ELR (cell line): ENCODE measurements at regions not wholly inside any gene's neighbourhood (a gene's known extent, or its start where the extent isn't known, plus 50 kb on each side); places are given as distances from the start of the nearest gene placed in this dataset.
"Not testable (repeated sequence)": the region's sequence is repeated elsewhere in the genome, so short reads cannot be mapped to it uniquely, and the experiment has no call there.

ENCODE experiments used
- DNase-seq: peaks from one replicate; pipeline ENCODE4 v3.0.0-alpha.2; 2015; ENCODE audit warnings: low read depth

DNA sequence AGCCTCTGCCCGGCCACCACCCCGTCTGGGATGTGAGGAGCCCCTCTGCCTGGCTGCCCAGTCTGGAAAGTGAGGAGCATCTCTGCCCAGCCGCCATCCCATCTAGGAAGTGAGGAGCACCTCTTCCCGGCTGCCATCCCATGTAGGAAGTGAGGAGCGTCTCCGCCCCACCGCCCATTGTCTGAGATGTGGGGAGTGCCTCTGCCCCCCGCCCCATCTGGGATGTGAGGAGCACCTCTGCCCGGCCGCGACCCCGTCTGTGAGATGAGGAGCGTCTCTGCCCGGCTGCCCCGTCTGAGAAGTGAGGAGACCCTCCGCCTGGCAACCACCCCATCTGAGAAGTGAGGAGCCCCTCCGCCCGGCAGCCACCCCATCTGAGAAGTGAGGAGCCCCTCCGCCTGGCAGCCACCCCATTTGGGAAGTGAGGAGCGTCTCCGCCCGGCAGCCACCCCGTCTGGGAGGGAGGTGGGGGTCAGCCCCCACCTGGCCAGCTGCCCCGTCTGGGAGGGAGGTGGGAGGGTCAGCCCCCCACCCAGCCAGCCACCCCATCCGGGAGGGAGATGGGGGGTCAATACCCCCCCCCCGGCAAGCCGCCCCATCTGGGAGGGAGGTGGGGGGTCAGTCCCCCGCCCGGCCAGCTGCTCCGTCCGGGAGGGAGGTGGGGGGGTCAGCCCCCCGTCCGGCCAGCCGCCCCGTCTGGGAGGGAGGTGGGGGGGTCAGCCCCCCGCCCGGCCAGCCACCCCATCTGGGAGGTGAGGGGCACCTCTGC lies 195.8 kb upstream of the SYNCRIP start:
- not testable (repeated sequence) for DNase-seq

DNA sequence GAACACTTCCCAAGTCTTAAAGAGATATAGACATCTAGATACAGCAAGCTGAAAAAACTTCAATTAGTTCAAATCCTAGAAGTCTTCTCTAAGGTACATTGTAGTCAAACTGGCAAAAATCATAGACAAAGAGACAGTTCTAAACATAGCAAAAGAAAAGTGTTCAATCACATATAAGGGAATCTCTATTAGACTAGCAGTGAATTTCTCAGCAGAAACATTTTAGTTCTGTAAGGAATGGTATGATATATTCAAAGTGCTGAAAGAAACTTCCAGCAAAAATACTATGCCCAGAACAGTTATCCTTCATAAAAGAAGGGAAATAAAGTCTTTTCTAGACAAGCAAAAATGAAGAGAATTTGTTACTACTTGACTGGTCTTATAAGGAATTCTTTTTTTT lies 186.3 kb upstream of the SYNCRIP start:
- DNase-seq: no peak

DNA sequence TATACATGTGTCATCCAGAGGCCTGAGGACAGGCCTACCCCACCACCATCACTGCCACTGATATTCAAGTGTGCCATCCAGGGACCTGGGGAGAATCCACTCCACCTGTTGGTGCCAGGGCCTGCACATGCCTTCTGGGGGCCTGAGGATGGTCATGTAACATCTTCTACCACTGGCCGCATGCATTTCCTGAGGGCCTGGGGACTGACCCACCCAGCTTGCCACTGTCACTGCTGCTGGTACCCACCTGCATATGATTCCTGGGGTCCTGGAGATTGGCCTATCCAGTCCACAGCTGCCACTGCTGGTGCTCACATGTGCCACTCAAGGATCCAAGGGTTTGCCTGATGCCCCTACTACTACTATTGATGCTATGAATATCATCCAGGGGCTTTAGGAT lies 184.3 kb upstream of the SYNCRIP start:
- DNase-seq: no peak

DNA sequence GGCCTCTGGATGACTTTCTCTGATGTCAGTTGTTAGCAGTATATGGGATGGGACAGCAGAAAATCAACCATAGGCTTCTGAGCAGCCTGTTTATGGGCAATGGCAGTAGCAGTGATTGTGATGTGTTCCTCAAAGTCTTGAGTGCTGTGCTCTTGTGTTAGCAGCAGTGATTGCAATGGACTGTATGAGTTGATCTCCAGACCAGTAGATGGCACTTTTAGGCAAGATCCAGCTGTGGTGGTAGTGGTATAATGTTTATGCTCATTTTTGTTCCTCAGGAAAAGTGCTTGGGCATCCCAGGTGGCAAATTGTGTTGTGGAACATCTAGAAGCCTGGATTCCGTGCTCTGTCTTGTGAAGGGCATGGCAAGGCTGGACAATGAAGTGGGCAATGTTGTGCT lies 181.6 kb upstream of the SYNCRIP start:
- no peak for DNase-seq

DNA sequence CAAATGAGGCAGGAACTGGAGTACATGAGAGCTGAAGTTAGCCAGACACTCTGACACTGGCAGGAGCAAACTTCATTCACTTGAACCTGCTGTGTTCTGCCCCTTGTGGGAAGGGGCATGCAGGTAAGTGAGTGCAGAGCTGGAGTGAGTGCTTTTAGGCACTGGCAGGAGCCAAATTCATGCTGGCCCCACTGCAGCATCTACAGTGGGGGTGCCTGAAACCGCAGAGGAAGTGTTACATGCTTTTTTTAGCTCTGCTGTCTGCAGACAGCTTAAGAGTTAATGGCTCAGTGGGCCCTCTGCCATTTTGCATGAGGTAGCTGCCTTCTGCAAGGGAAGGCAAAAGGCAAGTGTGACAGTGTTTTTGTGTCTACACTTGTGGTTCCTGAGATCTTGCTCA lies 167.9 kb upstream of the SYNCRIP start:
- no peak for DNase-seq

DNA sequence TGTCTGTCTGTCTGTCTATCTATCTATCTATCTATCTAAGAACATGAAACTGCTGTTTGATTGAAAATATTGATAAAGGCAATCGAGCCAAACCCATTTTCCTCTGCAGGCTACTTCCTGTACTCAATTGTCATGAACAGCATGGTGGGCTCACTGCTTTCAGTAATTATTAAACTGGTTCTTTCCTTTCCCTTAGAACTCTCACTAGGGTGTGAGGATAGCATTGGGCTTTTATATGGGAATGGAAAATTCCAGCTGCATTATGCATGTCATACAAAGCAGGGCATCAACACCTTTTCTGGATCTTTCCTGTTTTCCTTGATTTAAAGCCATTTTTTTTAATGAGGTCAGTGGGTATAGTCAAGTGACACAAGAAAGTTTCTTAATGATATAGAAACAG lies 161.0 kb upstream of the SYNCRIP start:
- no peak for DNase-seq

DNA sequence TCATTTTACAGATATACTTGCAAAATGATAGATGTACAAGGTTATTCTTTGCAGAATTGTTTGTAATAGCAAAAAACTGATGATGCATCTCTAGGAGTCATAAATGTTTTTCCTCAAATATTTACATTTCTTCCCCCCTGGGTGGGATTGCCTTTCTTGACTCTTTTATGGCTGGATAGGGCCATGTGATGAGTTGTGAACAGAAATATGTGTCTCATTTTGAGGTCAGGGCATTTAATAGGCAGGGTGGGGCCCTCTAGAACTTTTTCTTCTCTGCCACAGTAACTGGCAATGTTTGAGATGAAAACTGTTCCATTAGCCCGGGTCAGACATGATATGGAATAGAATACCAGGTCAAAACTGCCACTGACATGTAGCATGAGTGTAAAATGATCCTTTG lies 159.5 kb upstream of the SYNCRIP start:
- DNase-seq: no peak

DNA sequence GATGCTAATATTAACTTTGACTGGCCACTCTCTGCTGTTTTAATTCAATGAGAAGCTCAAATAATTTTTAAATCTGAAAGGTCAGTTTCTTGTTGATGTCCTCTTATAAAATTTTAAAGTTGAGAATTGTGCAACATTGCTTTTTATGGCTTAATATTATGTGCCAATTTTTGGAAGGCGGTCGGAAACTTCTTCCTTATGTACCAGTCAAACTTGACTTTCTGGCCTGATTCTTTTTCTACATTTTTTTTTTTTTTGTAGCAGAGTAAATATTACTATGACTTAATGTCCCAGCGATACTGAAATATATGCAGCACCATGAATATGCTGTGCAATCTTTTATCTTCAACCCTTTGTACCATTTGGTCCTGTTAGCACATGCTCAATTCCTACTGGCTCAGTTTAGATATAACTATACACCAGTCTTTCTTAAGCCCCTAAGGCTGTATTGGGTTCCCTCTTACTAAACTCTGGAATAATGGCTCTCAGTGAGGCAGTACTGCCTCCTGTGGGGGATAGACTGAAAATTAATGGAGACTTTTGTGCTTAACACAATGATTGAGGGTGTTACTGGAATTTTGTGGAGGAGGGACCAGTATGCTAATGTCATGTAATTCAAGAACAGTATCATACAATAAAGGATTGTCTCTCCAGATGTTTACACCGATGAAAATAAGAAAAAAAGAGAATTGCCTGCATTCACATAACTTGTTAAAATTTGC lies 156.4 kb upstream of the SYNCRIP start:
- DNase-seq: peak; percentile 7

DNA sequence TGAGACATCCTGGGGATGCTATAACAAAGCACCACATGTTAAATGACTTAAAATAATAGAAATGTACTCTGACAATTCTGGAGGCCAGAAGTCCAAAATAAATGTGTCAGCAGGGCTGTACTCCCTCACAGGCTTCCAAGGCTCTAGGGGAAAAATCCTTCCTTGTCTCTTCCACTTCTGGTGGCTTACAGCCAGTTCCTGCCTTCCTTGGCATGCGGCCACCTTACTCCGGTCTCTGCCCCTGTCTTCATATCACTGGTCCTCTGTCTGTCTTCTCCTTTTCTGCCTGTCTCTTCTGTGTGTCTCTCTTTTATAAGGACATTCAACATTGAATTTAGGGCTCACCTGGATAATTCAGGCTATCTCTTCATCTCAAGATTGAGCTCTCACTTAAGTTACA lies 155.3 kb upstream of the SYNCRIP start:
- DNase-seq: no peak

DNA sequence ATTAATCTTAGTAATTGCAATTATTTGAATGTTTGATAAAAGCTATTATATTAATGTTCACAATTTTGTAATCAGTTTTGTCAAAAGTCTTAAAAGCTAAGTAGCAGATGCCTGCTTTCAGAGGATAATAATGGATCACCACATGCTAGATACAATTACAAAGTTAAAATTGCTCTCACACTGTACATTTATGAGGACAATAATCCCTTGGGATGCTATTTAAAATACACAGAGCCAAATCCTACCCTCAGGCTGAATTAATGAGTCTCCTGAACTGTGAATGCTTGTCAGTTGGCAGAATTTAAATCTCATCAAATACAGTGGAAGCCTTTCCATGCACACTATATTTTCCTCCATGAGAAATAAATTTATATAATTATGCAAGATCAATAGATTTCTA lies 153.3 kb upstream of the SYNCRIP start:
- DNase-seq: no peak

DNA sequence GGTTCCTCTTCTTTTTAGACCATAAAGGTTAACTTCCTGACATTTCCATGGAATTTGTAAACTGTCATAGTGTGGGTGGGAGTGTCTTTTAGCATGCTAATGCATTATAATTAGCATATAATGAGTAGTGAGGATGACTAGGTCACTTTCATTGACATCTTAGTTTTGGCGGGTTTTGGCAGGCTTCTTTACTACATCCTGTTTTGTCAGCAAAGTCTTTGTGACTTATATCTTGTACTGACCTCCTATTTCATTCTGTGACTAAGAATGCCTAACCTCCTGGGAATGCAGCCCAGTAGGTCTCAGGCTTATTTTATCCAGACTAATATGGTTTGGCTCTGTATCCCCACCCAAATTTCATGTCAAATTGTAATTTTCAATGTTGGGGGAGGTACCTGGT lies 149.6 kb upstream of the SYNCRIP start:
- DNase-seq: peak; percentile 35

DNA sequence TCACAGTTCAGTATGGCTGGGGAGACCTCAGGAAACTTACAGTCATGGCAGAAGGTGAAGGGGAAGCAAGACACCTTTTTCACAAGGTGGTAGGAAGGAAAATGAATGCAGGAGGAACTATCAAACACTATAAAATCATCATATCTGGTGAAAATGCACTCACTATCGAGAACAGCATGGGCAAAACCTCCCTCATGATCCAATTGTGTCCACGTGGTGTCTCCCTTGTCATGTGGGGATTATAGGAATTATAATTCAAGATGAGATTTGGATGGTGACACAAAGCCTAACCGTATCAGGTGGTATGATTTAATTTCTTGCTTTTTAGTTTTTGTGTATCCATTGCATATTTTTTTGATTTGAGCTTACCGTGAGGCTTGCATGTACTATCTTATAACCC lies 133.2 kb upstream of the SYNCRIP start:
- DNase-seq: peak; percentile 6

DNA sequence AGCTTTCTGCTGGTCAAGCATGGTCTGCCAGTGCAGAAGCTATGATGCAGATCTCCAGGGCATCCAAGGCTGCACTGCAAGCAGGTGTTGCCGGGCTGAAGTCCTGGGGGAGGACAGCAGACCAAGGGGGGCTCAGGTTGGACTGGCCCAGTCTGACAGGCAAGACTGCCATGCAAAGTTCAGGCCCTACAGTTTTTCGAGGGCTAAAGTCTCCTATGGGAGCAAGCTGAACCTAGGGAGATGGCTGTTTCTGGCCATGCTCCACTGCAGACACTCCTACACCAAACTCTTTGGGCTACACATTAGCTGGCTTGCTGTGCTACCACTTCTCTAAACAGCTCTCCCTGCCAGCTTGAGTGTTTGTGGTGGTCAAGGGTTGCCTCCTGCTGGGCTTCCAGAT lies 130.0 kb upstream of the SYNCRIP start:
- no peak for DNase-seq

DNA sequence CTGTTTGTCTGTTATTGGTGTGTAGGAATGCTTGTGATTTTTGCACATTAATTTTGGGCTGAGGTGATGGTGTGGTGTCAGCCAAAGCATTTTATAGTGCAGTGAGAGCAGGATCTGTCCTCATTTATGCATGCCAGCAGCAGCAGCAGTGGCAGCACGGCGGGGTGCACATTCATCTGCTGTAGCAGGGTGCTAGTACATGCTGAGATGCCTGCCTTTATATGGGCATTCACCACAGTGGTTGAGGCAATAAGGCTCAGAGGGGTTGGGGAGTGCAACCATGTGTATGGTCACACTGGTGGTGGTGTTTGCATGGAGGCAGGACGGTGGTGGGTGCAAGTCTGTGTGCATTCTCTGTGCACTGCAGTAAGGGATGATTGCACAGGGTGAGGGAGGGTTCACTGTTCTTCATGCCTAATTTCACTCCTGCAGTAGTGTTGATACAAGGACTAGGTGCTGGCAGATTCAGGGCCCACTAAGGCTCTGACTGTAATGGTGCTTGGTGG lies 129.3 kb upstream of the SYNCRIP start:
- no peak for DNase-seq

DNA sequence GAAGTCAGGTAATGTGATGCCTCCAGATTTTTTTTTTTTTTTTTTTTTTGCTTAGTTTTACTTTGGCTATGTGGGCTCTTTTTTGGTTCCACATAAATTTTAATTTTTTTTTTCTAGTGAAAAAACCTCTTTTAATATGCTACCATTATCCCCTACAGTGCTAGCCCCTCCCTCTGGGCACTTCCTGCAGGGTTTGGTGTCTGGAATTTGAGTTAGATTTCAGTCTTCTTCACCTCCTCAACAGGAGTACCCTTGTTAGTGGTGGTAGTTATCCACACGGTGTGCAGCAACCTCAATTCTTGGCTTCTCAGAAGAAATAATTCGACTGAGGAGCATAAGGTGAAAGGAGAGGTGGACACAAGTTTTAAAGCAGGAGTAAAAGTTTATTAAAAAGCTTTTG lies 128.8 kb upstream of the SYNCRIP start:
- no peak for DNase-seq

DNA sequence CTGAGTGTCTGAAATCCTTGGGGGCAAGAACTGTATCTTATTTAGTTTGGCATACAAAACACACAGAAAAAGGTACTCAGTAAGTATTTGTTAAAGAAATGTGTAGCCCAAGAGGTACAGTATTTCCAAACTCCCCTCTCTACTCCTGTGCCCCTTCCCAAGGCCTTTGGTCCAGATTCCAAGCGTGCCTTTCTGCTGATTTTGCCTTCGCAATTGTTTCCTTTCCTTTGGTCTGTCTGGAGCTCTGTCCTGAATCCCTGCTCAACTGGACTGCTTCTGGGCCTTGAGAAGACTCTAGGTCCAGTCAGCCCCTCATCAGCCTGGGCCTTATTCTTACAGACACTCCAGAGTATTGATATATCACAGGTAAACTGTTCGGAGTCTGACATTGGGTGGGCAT lies 122.2 kb upstream of the SYNCRIP start:
- DNase-seq: no peak

DNA sequence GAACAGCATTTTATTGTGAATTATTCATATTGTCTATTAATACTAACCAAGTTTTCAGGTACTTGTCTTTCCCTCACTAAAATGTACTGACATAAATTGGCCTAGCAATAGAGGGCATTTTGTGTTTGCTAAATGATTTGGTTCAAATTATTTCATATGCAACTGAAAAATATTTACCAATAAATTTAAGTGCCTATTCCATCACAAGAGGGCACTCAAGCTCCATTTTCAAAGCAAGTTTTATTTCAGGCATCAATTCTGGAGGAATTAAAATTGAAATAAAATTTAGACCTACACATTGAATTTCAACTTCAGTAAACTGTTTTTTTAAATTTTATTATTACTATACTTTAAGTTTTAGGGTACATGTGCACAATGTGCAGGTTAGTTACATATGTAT lies 114.3 kb upstream of the SYNCRIP start:
- DNase-seq: peak; percentile 54

DNA sequence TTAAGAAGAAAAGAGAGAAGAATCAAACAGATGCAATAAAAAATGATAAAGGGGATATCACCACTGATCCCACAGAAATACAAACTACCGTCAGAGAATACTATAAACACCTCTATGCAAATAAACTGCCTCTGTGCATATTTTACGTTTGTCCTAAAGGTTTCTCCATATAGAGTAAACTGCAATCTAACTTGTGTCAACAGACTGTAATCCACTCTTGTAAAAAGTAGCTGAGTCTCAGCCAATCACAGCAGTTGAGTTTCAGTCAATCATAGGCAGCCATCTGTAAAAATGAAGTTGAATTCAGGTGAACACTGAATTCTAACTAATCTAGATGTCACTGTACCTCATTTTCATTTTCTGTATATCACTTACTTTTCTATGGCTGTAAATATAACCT lies 112.2 kb upstream of the SYNCRIP start:
- DNase-seq: no peak

DNA sequence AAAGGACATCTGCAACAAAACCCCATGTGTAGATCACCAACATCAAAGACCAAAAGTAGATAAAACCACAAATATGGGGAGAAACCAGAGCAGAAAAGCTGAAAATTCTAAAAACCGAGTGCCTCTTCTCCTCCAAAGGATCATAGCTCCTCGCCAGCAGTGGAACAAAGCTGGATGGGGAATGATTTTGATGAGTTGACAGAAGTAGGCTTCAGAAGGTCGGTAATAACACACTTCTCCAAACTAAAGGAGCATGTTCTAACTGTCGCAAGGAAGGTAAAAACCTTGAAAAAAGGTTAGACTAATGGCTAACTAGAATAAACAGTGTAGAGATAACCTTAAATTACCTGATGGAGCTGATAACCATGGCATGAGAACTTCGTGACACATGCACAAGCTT lies 109.9 kb upstream of the SYNCRIP start:
- no peak for DNase-seq

DNA sequence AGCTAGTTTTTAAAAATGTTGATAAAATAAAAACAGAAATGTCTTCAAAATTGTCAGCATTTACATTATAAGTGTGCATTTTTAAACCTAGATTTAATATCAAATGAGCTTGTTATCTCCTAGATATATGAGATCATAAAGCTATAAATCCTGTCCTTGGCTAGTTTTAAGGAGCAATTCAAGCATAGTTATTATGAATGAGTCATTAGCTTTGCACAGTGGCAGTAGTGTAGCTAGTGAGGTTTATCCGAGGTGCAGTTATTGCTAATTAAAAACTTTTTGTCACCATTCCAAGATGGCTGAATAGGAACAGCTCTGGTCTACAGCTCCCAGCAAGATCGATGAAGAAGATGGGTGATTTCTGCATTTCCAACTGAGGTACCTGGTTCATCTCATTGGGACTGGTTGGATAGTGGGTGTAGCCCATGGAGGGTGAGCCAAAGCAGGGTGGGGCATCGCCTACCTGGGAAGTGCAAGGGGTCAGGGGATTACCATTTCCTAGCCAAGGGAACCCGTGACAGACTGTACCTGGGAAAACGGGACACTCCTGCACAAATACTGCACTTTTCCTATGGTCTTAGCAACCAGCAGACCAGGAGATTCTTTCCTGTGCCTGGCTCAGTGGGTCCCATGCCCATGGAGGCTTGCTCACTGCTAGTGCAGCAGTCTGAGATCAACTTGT lies 108.8 kb upstream of the SYNCRIP start:
- no peak for DNase-seq

DNA sequence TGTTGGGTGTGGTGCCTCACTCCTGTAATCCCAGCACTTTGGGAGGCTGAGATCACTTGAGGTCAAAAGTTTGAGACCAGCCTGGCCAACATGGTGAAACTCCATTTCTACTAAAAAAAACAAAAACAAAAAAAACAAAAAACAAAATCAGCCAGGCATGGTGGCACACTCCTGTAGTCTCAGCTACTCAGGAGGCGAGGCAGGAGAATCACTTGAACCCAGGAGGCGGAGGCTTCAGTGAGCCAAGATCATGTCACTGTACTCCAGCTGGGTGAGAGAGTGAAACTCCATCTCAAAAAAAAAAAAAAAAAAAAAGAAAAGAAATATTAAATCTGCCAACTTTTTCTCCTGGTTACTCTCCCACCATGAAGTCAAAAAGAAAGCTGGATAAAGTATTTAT lies 107.5 kb upstream of the SYNCRIP start:
- not testable (repeated sequence) for DNase-seq

DNA sequence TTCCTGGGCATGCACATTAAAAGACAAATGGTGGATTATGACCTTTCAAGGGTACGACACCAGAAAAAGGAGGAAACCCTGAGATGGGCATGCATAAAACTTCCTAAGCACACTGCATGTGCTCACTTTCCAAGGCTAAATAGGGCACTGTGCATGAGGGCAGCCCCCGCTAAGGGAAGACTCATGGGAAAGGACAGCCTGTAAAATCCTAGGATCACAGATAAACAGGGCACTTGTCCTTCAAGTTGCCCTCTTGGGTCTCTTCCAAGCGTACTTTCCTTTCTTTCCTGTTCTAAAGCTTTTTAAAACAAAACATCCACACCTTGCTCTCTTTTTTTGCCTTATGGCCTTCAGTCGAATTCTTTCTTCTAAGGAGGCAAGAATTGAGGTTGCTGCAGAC lies 106.5 kb upstream of the SYNCRIP start:
- no peak for DNase-seq

DNA sequence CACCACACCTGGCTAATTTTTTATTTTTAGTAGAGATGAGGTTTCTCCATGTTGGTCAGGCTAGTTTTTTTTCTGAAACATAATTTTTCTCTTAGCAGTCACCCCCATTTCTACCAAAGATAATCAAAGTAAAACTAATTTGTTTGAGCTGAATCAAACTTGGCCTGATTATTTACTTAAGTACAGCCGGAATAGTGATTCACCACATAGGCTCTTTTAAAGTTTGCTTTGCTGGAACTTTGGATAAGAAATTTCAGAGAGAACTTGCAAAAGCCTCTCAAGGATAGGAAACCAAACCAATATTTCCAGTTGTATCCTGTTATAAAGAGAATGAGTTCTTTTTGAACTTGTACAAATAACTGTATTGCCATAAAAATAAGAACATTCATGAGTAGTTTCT lies 105.0 kb upstream of the SYNCRIP start:
- DNase-seq: peak; percentile 49
